ENCODE measurements at regions not wholly inside any gene's neighbourhood (a gene's known extent, or its start where the extent isn't known, plus 50 kb on each side); places are given as distances from the start of the nearest gene placed in this dataset.

DNA sequence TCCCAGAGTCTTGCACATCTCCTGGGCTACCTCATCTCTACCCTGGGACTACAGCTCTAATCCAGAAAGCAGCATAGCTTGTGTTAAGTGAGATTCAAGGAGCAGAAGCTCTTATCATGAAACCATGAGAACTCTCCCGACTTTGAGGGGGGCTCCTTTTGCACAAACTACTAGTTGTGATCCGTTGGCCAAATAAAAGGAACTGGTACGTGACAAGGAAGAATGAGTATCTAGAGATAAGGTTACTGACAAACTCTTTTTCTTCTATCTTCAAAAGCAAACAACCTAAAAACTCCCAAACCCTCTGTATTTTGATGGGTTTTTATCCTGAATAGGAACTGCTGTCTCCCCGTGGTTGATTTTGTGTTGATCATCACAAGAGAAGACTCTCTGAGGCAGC lies 168.5 kb downstream of the SLC24A2 start:
- FAIRE-seq (no peak), DNase-seq (ENCODE audit: low read depth, low spot score) (no peak), ATAC-seq (no peak)
- no peak overlapping the region for H3K4me2 ChIP-seq (ENCODE audit: control insufficient read depth, insufficient read depth)
- no peak overlapping the region for H3K27ac ChIP-seq (ENCODE audit: control insufficient read depth, insufficient read depth)
- POLR2A ChIA-PET, result no interaction called here
- H3K9ac ChIP-seq (ENCODE audit: control insufficient read depth, insufficient read depth, low read length), result no peak overlapping the region
- intact Hi-C loops (cut with micrococcal nuclease; ENCODE audit: unreplicated experiment) (no loop called here), in situ Hi-C loops (cut with MboI) (no loop called here)
- no peaks in the 10 kb centered on the region for H3K79me2 ChIP-seq (ENCODE audit: control insufficient read depth, insufficient read depth, low read length)
- WGBS (ENCODE audit: insufficient coverage, insufficient replicate concordance, low lambda C conversion rate, missing lambda C conversion rate), result 0% methylated on average over 4 of the region's 4 CpGs
- RAD21 ChIA-PET (ENCODE audit: unreplicated experiment), result no interaction called here
- TF ChIP-seq NFXL1 (IDR thresholded peaks at IDR 0.05; ENCODE audit: borderline replicate concordance), result no peak
- TF ChIP-seq CHD4 (IDR thresholded peaks at IDR 0.05), result no peak
- TF ChIP-seq ETV6 (conservative IDR thresholded peaks at IDR 0.05 in 1 of 2, IDR thresholded peaks at IDR 0.05 in 1 of 2; ENCODE audit: borderline replicate concordance in 1 of 2, low read depth in 1 of 2), result no peak
- H2AFZ ChIP-seq (ENCODE audit: control insufficient read depth, low read depth, low read length), result no peak overlapping the region
- CTCF ChIA-PET, result interaction anchor here (1.1 kb wide), 1 partner anchor 23 kb away, joined by 3 read pairs; no protein-coding TSS in a partner anchor
- no peaks in the 10 kb centered on the region for H3K9me3 ChIP-seq (replicated peaks; ENCODE audit: control insufficient read depth, insufficient read depth, low read length)
- no peaks in the 10 kb centered on the region for H3K4me1 ChIP-seq (ENCODE audit: control insufficient read depth, insufficient read depth, low read length)
- SMC1A ChIA-PET (ENCODE audit: uncharacterized antibody, unreplicated experiment), result no interaction called here
- no peak overlapping the region for H3K4me3 ChIP-seq
- BruUV-seq (replicated peaks), result no TSS peak
- H3K27me3 ChIP-seq (replicated peaks in 1 of 2; ENCODE audit: control insufficient read depth in 2 of 2, insufficient read depth in 2 of 2, low read length in 1 of 2), result no peaks in the 10 kb centered on the region; a peak in 1 of 4 replicates
- H4K20me1 ChIP-seq (ENCODE audit: control insufficient read depth, insufficient read depth), result no peaks in the 10 kb centered on the region
- H3K36me3 ChIP-seq (ENCODE audit: control insufficient read depth in 2 of 2, insufficient read depth in 2 of 2, low read length in 1 of 2), result no peaks in the 10 kb centered on the region

DNA sequence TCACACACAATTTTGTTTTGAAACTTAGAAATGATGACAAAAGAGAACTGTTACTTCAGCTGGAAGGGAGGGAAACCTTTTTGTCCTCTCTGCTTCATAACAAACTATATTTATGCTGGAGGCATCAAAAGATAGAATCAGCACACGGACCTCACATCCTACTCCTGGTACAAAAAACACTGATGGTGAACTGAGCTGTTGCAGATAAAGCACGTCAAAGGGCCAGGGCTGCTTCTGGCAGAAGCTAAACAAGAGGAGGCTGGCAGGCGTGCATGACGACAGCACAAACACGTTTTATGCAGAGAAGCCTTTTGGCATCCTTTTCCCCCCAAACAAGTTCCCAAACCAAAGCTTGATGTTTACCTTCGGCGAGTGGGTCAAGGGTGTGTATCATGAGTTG lies 169.6 kb downstream of the SLC24A2 start:
- TF ChIP-seq, protein P1, sequence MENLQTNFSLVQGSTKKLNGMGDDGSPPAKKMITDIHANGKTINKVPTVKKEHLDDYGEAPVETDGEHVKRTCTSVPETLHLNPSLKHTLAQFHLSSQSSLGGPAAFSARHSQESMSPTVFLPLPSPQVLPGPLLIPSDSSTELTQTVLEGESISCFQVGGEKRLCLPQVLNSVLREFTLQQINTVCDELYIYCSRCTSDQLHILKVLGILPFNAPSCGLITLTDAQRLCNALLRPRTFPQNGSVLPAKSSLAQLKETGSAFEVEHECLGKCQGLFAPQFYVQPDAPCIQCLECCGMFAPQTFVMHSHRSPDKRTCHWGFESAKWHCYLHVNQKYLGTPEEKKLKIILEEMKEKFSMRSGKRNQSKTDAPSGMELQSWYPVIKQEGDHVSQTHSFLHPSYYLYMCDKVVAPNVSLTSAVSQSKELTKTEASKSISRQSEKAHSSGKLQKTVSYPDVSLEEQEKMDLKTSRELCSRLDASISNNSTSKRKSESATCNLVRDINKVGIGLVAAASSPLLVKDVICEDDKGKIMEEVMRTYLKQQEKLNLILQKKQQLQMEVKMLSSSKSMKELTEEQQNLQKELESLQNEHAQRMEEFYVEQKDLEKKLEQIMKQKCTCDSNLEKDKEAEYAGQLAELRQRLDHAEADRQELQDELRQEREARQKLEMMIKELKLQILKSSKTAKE (IDR thresholded peaks at IDR 0.05; ENCODE audit: low read depth, poor library complexity, severe bottlenecking), result no peak
- TF ChIP-seq SPI1 (IDR thresholded peaks at IDR 0.05; ENCODE audit: borderline replicate concordance, insufficient read depth, low read depth, low read length), result no peak
- no peak for TF ChIP-seq HDAC2 (IDR thresholded peaks at IDR 0.05)
- TF ChIP-seq KLF5 (IDR thresholded peaks at IDR 0.05; ENCODE audit: partially characterized antibody), result no peak
- TF ChIP-seq, protein P2, sequence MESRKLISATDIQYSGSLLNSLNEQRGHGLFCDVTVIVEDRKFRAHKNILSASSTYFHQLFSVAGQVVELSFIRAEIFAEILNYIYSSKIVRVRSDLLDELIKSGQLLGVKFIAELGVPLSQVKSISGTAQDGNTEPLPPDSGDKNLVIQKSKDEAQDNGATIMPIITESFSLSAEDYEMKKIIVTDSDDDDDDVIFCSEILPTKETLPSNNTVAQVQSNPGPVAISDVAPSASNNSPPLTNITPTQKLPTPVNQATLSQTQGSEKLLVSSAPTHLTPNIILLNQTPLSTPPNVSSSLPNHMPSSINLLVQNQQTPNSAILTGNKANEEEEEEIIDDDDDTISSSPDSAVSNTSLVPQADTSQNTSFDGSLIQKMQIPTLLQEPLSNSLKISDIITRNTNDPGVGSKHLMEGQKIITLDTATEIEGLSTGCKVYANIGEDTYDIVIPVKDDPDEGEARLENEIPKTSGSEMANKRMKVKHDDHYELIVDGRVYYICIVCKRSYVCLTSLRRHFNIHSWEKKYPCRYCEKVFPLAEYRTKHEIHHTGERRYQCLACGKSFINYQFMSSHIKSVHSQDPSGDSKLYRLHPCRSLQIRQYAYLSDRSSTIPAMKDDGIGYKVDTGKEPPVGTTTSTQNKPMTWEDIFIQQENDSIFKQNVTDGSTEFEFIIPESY (IDR thresholded peaks at IDR 0.05), result no peak
- TF ChIP-seq ZNF384 (IDR thresholded peaks at IDR 0.05; ENCODE audit: borderline replicate concordance, low read depth, low read length), result no peak
- no peak for TF ChIP-seq SREBF1 (IDR thresholded peaks at IDR 0.05; ENCODE audit: low read length)
- TF ChIP-seq POLR2AphosphoS2 (IDR thresholded peaks at IDR 0.05; ENCODE audit: low read depth, low read length), result no peak
- TF ChIP-seq, protein P3, sequence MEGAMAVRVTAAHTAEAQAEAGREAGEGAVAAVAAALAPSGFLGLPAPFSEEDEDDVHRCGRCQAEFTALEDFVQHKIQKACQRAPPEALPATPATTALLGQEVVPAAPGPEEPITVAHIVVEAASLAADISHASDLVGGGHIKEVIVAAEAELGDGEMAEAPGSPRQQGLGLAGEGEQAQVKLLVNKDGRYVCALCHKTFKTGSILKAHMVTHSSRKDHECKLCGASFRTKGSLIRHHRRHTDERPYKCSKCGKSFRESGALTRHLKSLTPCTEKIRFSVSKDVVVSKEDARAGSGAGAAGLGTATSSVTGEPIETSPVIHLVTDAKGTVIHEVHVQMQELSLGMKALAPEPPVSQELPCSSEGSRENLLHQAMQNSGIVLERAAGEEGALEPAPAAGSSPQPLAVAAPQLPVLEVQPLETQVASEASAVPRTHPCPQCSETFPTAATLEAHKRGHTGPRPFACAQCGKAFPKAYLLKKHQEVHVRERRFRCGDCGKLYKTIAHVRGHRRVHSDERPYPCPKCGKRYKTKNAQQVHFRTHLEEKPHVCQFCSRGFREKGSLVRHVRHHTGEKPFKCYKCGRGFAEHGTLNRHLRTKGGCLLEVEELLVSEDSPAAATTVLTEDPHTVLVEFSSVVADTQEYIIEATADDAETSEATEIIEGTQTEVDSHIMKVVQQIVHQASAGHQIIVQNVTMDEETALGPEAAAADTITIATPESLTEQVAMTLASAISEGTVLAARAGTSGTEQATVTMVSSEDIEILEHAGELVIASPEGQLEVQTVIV (IDR thresholded peaks at IDR 0.05; ENCODE audit: borderline replicate concordance, partially characterized antibody), result no peak
- POLR2A ChIA-PET, result no interaction called here
- in situ Hi-C loops (cut with MboI) (no loop called here), intact Hi-C loops (cut with micrococcal nuclease; ENCODE audit: unreplicated experiment) (no loop called here)
- no peaks in the 10 kb centered on the region for H3K36me3 ChIP-seq (ENCODE audit: control insufficient read depth in 2 of 2, insufficient read depth in 2 of 2, low read length in 1 of 2)
- H3K27ac ChIP-seq (ENCODE audit: control insufficient read depth, insufficient read depth), result no peak overlapping the region
- H3K4me1 ChIP-seq (ENCODE audit: control insufficient read depth, insufficient read depth, low read length), result no peaks in the 10 kb centered on the region
- no peaks in the 10 kb centered on the region; a peak in 1 of 4 replicates for H3K27me3 ChIP-seq (replicated peaks in 1 of 2; ENCODE audit: control insufficient read depth in 2 of 2, insufficient read depth in 2 of 2, low read length in 1 of 2)
- DNase-seq (ENCODE audit: low read depth, low spot score) (no peak), ATAC-seq (no peak), FAIRE-seq (no peak)
- no peaks in the 10 kb centered on the region for H3K9me3 ChIP-seq (replicated peaks; ENCODE audit: control insufficient read depth, insufficient read depth, low read length)
- H4K20me1 ChIP-seq (ENCODE audit: control insufficient read depth, insufficient read depth), result no peaks in the 10 kb centered on the region
- H3K4me3 ChIP-seq, result no peak overlapping the region
- WGBS (ENCODE audit: insufficient coverage, insufficient replicate concordance, low lambda C conversion rate, missing lambda C conversion rate), result 23% methylated on average over 7 of the region's 7 CpGs
- no peak overlapping the region for H2AFZ ChIP-seq (ENCODE audit: control insufficient read depth, low read depth, low read length)
- no TSS peak for BruUV-seq (replicated peaks)
- CTCF ChIA-PET, result no interaction called here
- no peaks in the 10 kb centered on the region for H3K79me2 ChIP-seq (ENCODE audit: control insufficient read depth, insufficient read depth, low read length)
- RAD21 ChIA-PET (ENCODE audit: unreplicated experiment), result no interaction called here
- no peak overlapping the region for H3K4me2 ChIP-seq (ENCODE audit: control insufficient read depth, insufficient read depth)
- H3K9ac ChIP-seq (ENCODE audit: control insufficient read depth, insufficient read depth, low read length), result no peak overlapping the region
- SMC1A ChIA-PET (ENCODE audit: uncharacterized antibody, unreplicated experiment), result no interaction called here
